GM12891 (cell line): ENCODE measurements at regions not wholly inside any gene's neighbourhood (a gene's known extent, or its start where the extent isn't known, plus 50 kb on each side); places are given as distances from the start of the nearest gene placed in this dataset.

ENCODE experiments used
- POLR2A ChIP-seq: IDR thresholded peaks from 2 replicates; pipeline ENCODE4 v1.6.1; 2011; ENCODE audit warnings: low read depth, low read length, control low read depth
- TAF1 ChIP-seq: IDR thresholded peaks from 2 replicates; pipeline ENCODE4 v1.6.1; 2011; ENCODE audit warnings: low read depth, low read length, control low read depth

DNA sequence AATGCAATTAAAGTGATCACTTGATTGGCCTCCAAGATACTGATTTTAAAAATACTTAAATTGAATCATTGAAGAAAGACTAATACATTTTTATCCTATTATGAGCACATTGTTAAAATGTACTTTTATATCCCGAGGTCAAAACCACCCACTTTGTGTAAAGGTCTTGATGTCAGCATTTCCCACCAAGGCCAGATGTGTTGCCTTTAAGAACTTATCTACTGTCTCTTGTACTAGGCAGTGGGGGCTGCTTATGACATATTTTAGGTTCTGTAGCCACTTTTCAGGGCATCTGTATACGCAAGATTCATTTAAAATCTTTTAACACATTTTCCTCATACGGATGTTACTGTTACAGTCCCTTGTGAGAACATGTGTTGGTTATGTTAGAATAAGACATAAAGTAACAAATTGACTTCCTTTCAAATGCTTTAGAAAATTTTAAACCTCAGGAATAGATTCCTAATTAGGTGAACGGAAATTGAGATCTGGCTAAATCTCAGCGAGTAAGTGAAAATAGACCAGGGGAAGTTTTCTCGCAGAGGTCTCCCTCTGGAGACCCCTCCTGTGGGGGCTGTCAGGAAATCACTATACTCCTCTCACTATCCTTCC is 456.2 kb downstream of the ADAMTS20 start:
- TF ChIP-seq POLR2A (no peak), TAF1 (no peak)
